ENCODE measurements at regions not wholly inside any gene's neighbourhood (a gene's known extent, or its start where the extent isn't known, plus 50 kb on each side); places are given as distances from the start of the nearest gene placed in this dataset.

DNA sequence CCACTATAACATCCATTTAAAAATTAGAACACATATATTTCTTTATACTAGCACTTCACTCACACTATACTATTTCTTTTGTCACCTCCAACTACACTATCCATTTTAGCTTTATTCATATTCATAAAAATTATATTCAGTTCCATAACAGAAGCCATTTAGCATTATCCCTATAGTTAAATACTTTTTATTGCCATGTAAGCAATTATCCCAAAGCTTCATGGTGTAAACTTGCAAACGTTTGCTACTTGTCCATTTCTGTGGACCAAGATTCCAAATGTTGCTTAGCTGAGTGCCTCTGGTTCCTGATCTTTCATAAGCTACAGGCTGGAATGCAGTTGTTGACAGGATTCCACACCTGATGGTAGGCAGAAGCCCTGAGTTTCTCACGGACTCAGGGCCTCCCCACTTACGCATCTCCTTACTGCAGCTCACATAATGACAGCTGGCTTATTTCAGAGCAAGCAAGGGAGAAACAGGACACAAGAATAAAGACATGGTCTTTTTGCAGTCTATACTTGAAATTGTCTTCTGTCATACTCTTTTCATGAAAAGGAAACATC is 1584.8 kb downstream of the SLITRK5 start:
- DNase-seq (no peak), ATAC-seq (ENCODE audit: poor library complexity) (no peak)
- intact Hi-C loops (cut with DNase I), result no loop called here

DNA sequence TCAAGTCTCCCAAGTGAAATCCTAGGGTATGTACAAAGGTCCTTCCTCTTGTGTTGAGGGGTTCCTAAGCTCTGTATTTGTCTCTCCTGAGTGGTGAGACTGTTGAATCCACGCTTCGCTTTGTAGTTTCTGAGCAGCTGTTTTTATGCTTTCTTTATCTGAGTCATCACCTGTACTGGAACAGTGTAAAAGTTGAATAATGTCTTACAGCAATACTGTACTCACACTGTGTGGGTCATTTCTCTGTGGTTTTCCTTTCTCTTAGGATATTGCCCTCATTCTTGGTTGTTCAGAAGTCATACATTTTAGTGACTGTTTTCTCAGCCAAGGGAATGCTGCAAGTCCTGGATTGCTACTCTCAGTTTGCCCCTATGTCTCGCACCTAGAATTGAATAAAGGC is 1596.6 kb downstream of the SLITRK5 start:
- no peak for DNase-seq
- ATAC-seq (ENCODE audit: poor library complexity), result no peak
- intact Hi-C loops (cut with DNase I), result no loop called here

DNA sequence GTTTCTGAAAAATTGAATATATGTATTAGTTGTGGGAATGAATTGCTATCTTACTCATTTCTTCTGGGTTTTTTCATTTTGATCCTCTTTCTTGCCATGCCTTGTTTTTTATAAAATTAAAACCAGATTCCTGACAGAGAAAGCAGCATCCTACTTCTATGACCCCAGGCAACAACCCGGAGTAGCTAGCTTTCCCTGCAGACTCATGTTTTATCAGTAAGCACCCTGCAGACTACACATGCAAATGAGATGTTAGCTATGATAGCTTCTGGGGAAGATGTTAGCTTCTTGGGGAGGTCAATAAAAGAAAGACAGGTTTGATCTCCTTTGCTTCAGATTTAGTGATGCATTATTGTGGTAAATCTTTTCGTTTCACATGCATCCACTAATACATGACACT is 1598.6 kb downstream of the SLITRK5 start:
- ATAC-seq (ENCODE audit: poor library complexity) (no peak), DNase-seq (no peak)
- intact Hi-C loops (cut with DNase I), result no loop called here

DNA sequence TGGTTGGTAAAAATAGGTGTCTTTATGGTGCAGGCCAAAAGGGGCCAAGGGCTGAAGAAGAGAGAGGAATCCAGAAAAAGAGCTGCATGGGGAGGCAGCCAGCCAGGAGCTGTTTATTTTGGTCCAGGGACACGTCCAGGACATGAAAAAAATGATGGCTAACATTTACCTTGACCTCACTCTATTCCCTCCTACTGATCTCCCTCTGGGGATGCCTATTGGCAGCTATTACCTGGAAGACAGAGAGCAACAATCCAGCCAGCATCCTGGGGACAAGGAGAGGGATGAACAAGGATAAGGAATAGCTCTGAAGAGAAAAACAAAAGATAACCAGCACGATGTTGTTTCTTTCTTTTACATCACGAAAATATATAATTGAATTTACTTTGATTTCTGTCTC is 1599.6 kb downstream of the SLITRK5 start:
- DNase-seq, result no peak
- no peak for ATAC-seq (ENCODE audit: poor library complexity)
- intact Hi-C loops (cut with DNase I), result no loop called here

- peak; percentile 73 for ATAC-seq (ENCODE audit: poor library complexity)
- no peak for DNase-seq
- intact Hi-C loops (cut with DNase I), result no loop called here
Measured at GRCh38 chr13:89279374-89279773, 1608.2 kb downstream of the SLITRK5 start.

DNA sequence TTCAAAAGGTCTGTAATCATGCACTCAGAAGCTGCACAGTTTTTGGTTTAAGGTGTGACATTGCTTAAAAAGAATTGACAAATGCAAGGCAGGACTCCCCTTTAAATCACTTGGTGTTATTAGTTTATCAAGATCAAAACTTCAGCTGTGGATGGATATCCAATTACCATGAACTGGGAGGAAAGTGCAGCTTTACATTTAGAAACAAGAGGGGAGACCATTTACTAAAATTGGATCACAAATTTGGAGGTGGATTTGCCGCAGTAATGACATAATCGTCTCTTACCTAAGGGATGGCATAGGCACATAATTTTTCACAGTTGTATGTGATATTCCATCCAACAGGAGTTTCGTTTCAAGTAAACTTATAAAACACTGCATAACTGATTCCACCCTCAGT is 1610.2 kb downstream of the SLITRK5 start:
- ATAC-seq (ENCODE audit: poor library complexity) (no peak), DNase-seq (no peak)
- intact Hi-C loops (cut with DNase I), result no loop called here

- ATAC-seq (ENCODE audit: poor library complexity), result no peak
- intact Hi-C loops (cut with DNase I), result no loop called here
Measured at GRCh38 chr13:89282241-89282640, 1611.1 kb downstream of the SLITRK5 start.

DNA sequence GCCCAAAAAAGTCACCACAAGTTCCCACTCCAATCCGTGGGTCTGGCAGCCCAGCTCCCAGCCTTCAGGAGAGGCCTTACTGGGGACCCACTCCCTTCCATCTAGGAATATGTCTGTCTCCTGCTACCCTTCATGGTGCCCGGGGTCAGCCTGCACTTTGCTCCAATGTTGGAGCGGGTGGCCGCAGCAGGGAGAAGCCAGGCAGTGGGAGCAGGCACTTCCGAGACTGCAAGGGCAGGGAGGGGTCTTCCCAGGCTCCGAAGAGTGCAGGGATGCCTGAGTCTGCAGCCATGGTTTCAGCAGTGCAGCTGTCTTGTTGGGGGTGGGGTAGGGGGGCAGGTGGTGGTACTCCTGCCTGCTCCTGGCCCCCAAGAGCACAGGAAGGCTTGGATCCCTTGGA is 1616.2 kb downstream of the SLITRK5 start:
- ATAC-seq (ENCODE audit: poor library complexity) (no peak), DNase-seq (no peak)
- intact Hi-C loops (cut with DNase I), result no loop called here

More at GRCh38 chr13:89282241-89282640, 1611.1 kb downstream of the SLITRK5 start:
- no peak for DNase-seq

- ATAC-seq (ENCODE audit: poor library complexity) (no peak), DNase-seq (no peak)
- intact Hi-C loops (cut with DNase I), result no loop called here
Measured at GRCh38 chr13:89294115-89294867, 1623.1 kb downstream of the SLITRK5 start.

DNA sequence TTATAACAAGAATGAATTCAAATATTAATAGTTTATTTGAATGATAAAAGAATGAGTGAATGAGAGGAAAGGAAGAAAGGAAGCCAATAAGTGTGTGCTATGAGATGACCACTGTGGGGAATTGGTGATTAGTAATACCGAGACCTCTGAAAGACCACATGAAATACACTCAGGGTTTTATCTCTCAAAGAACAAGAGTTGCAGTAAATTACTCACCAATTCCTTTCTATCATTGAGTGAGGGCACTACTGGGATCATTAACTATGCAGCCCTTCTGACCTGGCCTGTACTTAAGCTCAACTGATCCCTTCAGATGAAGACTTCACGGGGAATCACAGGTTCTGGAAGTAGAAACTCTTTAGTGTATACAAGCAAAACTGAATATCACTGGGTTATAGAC is 1636.1 kb downstream of the SLITRK5 start:
- intact Hi-C loops (cut with DNase I), result no loop called here
- ATAC-seq (ENCODE audit: poor library complexity) (no peak), DNase-seq (no peak)

DNA sequence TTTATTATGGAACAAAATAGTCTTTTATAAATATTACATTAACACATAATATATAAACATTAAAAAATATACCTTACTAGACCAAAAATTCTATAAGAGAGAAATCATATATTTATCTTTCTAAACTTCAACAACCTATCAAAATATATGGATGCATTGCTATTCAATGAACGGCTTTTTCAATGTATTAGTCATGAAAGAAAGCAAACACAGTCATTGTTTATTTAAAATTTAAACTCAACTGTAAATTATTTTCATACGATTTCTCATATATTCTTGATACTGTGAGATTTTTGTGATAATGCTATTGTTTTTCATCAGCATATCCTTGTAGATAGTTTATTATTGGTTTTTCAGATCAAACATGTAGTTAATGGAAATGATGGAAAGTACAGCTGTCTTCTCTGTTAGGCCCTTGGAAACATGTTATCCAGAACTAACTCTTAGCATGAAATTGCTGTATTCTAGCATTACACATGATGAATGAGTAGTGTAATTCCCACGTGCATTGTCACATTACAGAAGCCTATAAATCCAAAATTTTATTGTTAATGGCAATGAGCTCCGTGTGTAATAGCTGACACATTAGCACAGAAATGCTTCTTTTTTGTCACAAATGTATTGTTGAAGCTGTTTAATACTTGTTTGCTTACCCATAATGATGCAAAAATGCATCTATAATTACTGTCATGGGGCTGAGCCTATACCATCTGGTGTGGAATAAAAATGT is 1639.9 kb downstream of the SLITRK5 start:
- ATAC-seq (ENCODE audit: poor library complexity) (no peak), DNase-seq (no peak)
- intact Hi-C loops (cut with DNase I), result no loop called here

DNA sequence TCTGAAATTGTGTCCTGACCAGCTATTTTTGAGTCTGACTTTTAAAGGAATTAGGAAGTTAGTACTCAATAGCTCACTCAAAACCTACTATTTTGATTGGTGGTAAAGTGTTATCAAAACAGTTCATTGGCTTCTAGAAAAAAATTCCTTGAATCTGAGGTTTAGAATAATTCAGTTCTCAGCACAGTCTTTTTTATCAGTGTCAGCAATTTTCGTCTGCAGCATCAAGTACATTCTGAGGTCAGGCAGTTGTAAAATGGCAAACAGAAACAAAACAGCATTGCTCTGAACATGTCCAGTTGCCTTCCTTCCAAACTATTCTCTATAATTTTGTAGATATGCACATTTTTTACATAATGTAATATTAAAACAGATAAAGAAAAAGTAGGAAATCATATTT is 1644.1 kb downstream of the SLITRK5 start:
- no peak for ATAC-seq (ENCODE audit: poor library complexity)
- no peak for DNase-seq
- intact Hi-C loops (cut with DNase I), result no loop called here

DNA sequence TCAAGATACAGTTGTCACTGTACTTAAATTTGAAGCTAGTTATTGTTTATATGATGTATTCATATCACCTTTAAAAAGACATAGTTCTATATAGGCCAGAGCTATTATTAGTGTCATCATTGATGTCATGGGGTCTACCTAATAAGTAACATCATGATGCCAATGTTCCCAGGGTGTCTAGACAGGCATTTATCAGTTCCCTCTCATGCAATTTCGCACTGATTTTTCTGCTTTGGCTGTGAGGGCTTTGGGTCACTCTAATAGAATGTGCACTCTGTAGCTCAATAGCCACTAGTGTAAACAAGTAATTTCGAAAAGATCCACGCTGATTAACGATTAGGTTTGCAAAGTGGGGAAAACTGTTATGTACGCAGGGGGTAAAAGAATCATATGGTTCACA is 1651.3 kb downstream of the SLITRK5 start:
- intact Hi-C loops (cut with DNase I), result no loop called here
- no peak for DNase-seq
- ATAC-seq (ENCODE audit: poor library complexity), result no peak

DNA sequence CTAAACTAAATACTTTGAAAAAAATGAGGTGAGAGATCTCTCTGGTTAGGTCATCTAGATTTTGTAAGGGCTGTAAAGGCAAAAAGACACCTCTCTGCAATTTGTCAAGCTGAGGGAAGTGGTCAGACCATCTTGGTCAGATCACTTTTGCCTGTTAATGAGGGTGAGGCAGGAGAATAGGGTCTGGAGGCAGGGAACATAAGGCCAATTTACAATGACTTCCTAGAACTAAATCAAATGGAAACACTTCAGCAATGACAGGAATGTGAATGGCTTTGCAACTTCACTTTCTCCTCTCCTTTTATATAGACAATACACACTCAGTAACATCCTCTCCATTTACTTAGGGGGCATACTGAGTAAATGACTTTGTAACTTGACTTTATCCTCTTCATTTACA is 1653.4 kb downstream of the SLITRK5 start:
- DNase-seq (no peak), ATAC-seq (ENCODE audit: poor library complexity) (no peak)
- intact Hi-C loops (cut with DNase I), result no loop called here

- no peak for ATAC-seq (ENCODE audit: poor library complexity)
- intact Hi-C loops (cut with DNase I), result no loop called here
- DNase-seq, result no peak
Measured at GRCh38 chr13:89343165-89343564, 1672.0 kb downstream of the SLITRK5 start.

DNA sequence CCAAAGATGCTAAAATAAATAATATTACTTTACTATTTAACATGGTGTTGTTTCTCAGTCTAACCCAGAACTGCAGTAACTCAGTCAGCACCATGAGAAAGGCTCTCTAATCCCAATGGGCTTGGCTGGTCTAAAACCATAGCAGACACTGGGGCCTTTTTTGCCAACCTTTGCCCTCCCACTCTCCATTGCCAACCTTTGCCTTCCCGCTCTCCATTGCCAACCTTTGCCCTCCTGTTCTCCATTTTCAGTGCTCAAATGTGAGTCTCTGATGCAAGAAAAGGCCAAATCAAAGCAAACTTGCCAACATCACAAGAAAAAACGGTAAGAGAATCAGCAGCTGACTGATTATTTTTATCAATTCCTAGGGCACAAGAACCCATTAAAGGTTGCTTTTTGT is 1681.2 kb downstream of the SLITRK5 start:
- intact Hi-C loops (cut with DNase I), result no loop called here
- no peak for ATAC-seq (ENCODE audit: poor library complexity)

DNA sequence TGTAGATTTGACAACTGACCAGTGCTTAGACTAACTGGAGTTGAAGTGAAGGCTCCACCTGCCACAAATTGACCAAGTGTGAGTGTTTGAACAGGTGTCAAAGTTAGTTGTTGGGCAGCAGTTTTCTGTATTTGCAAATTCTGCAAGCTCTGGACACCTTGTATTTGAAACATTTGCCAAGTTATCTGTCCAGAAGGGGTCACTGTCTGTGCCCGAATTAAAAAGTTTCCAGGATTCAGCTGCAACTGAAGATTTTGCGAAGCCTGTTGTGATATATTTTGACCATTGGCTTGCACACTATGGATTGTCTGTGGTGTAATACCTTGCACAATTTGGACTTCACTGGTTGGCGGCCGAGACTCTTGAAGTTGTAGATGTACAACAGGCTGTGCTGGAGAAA is 1690.7 kb downstream of the SLITRK5 start:
- intact Hi-C loops (cut with DNase I), result no loop called here
- no peak for ATAC-seq (ENCODE audit: poor library complexity)
- no peak for DNase-seq

More for the DNA sequence above, 1681.2 kb downstream of the SLITRK5 start:
- no peak for DNase-seq

DNA sequence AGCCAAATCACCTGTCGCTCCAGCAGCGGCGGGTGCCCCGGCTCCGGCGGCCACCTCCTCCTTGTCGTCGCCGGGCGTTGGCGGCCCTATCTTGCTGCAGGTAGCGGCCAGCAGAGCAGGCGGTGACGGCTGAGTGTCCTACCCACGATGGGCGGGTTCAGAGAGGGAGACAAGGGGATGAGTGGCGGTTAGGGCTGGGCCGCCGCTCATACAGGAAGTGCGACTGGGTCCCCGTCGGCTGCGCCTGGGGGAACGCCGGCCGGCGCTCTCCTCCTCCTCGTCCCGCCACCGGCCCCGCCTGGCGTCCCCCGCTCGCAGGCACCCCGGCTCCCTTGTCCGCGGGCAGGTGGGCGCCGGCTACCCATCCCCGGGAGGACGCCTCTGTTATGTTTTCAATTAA is 1692.0 kb downstream of the SLITRK5 start:
- no peak for ATAC-seq (ENCODE audit: poor library complexity)
- DNase-seq, result peak; percentile 31
- intact Hi-C loops (cut with DNase I), result no loop called here

DNA sequence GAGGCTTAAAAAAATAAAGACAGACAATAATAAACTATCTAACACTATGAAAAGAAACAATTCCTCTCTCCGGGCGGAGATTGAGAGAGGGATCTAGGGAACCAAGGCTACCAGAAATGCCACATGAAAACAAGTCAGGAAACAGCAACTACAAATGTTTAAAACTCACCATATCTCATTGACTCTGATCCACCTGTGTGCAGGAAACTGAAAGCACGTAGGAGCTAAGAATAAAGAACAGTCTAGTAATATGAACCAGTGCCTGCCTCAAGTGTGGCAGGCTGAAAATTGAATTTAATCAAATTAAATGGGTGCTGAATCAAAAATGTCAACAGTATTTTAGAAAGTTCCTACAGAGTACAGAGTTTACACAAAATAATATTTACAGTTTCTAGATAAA is 1701.0 kb downstream of the SLITRK5 start:
- no peak for DNase-seq
- no peak for ATAC-seq (ENCODE audit: poor library complexity)
- intact Hi-C loops (cut with DNase I), result no loop called here

- ATAC-seq (ENCODE audit: poor library complexity), result no peak
Measured at GRCh38 chr13:89375839-89376238, 1704.7 kb downstream of the SLITRK5 start.

More at GRCh38 chr13:89375839-89376238, 1704.7 kb downstream of the SLITRK5 start:
- intact Hi-C loops (cut with DNase I), result no loop called here
- DNase-seq, result no peak

All from Right ventricle myocardium superior (tissue), 1 donor.